ENCODE measurements at regions not wholly inside any gene's neighbourhood (a gene's known extent, or its start where the extent isn't known, plus 50 kb on each side); places are given as distances from the start of the nearest gene placed in this dataset.

DNA sequence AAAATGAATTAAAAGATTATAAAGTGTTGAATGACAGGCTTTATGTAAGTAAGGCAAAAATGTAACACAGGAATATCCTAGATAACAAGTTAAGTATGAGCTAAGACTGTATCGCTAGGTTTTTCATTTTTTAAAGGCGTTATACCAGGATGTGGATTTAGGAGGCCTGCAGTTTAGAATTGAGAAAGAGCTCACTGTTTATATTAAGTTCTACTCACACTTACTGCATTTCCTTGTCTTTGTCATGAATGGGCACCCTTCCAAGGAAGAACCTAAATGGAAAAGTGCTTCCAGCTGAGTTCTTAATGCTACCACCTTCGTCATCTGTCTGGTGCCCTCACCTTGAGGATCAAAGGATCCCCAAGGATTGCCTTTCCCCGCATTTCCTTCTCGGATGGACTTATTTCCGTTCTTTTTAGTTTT is 148.7 kb downstream of the SOX4 start:
- intact Hi-C loops (cut with micrococcal nuclease; ENCODE audit: unreplicated experiment), result no loop called here
- ChIA-PET CTCF (ENCODE audit: unreplicated experiment) (no interaction called here), POLR2A (interaction anchor here (1.1 to 1.4 kb wide), 2 partner anchors 10 to 148 kb away, joined by 3 to 4 read pairs; no protein-coding TSS in a partner anchor)
- Histone ChIP-seq H3K4me1 (ENCODE audit: insufficient read depth, low read length, poor library complexity, severe bottlenecking) (no peaks in the 10 kb centered on the region), H3K4me2 (ENCODE audit: low read length) (no peak overlapping the region), H3K27ac (ENCODE audit: low read depth, low read length, poor library complexity, severe bottlenecking) (no peak overlapping the region), H3K4me3 (ENCODE audit: low read depth, low read length, poor library complexity, severe bottlenecking) (no peak overlapping the region), H3K79me2 (ENCODE audit: insufficient read depth, low read depth, low read length) (no peaks in the 10 kb centered on the region), H4K20me1 (ENCODE audit: insufficient read depth, low read length) (no peaks in the 10 kb centered on the region), H2AFZ (ENCODE audit: low read length) (no peak overlapping the region), H3K36me3 (ENCODE audit: insufficient read depth, low read length) (no peaks in the 10 kb centered on the region), H3K9me3 (ENCODE audit: low read length) (no peaks in the 10 kb centered on the region), H3K9me2 (ENCODE audit: insufficient read depth, low read length) (no peaks in the 10 kb centered on the region)
- no peak for DNase-seq (ENCODE audit: low spot score)
- TF ChIP-seq EZH2phosphoT487 (IDR thresholded peaks at IDR 0.05; ENCODE audit: borderline replicate concordance, low read depth, low read length), result no peak
- no TSS peak for BruUV-seq (replicated peaks)

DNA sequence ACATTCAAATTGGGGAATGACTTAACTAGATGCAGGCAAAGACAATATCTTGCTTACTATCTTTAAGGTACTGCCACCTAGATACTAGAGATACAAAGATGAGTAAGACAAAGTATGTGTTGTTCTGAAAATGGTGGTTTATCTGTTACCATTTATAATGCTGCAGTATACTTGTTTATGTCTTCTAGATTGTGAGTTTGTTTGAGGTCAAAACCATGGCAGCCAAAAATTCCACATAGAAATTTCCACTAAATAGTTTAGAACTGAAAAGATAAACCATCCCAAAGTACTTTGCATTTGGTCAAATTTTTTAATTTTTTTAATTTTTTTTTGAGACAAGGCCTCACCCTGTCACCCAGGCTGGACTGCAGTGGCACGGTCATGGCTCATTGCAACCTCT is 150.8 kb downstream of the SOX4 start:
- Histone ChIP-seq H3K36me3 (ENCODE audit: insufficient read depth, low read length) (no peaks in the 10 kb centered on the region), H3K79me2 (ENCODE audit: insufficient read depth, low read depth, low read length) (no peaks in the 10 kb centered on the region), H3K4me3 (ENCODE audit: low read depth, low read length, poor library complexity, severe bottlenecking) (no peak overlapping the region), H3K9me2 (ENCODE audit: insufficient read depth, low read length) (no peaks in the 10 kb centered on the region), H3K27ac (ENCODE audit: low read depth, low read length, poor library complexity, severe bottlenecking) (no peak overlapping the region), H3K4me1 (ENCODE audit: insufficient read depth, low read length, poor library complexity, severe bottlenecking) (no peaks in the 10 kb centered on the region), H3K9me3 (ENCODE audit: low read length) (no peaks in the 10 kb centered on the region), H2AFZ (ENCODE audit: low read length) (no peak overlapping the region), H4K20me1 (ENCODE audit: insufficient read depth, low read length) (no peaks in the 10 kb centered on the region), H3K4me2 (ENCODE audit: low read length) (no peak overlapping the region)
- CTCF ChIA-PET (ENCODE audit: unreplicated experiment), result no interaction called here
- no peak for TF ChIP-seq EZH2phosphoT487 (IDR thresholded peaks at IDR 0.05; ENCODE audit: borderline replicate concordance, low read depth, low read length)
- TF ChIP-seq, protein P1, sequence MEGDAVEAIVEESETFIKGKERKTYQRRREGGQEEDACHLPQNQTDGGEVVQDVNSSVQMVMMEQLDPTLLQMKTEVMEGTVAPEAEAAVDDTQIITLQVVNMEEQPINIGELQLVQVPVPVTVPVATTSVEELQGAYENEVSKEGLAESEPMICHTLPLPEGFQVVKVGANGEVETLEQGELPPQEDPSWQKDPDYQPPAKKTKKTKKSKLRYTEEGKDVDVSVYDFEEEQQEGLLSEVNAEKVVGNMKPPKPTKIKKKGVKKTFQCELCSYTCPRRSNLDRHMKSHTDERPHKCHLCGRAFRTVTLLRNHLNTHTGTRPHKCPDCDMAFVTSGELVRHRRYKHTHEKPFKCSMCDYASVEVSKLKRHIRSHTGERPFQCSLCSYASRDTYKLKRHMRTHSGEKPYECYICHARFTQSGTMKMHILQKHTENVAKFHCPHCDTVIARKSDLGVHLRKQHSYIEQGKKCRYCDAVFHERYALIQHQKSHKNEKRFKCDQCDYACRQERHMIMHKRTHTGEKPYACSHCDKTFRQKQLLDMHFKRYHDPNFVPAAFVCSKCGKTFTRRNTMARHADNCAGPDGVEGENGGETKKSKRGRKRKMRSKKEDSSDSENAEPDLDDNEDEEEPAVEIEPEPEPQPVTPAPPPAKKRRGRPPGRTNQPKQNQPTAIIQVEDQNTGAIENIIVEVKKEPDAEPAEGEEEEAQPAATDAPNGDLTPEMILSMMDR (conservative IDR thresholded peaks at IDR 0.05; ENCODE audit: low read length), result no peak
- BruUV-seq (replicated peaks), result no TSS peak
- intact Hi-C loops (cut with micrococcal nuclease; ENCODE audit: unreplicated experiment), result no loop called here
- no peak for DNase-seq (ENCODE audit: low spot score)
- POLR2A ChIA-PET, result interaction anchor here (0.6 kb wide), 1 partner anchor 959 kb away, joined by 3 read pairs; no protein-coding TSS in a partner anchor

DNA sequence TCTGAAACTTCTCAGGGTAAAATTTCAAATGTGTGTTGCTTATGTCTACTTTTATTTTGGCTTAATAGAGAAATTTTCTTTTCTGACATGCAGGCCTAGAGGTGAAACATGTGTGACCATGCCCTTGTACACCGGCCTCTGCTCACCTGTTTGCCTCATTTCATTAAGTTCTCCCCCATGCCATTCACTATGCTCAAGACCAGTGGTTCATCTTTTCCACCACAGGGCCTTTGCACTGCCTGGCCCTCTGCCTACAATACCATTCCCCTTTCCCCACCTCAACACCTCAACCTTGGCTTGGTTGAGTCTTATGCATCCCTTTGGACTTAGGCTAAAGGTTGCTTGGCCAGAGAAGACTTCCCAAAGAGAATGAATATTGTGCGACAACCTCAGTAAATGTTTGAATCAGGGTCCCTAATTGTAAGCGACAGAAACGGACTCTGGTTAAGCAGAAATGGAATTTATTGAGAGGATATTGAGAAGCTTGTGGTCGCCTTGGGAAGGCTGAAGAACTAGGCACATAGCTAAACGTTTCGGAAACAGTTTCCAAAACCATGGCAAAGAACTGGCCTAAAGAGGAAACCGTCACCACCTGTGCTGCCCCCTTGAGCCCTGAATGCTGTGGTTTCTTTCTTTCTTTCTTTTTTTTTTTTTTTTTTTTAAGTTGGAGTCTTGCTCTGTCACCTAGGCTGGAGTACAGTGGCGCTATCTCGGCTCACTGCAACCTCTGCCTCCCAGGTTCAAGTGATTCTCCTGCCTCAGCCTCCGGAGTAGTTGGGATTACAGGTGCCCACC is 152.2 kb downstream of the SOX4 start:
- Histone ChIP-seq H2AFZ (ENCODE audit: low read length) (no peak overlapping the region), H3K4me3 (ENCODE audit: low read depth, low read length, poor library complexity, severe bottlenecking) (no peak overlapping the region), H4K20me1 (ENCODE audit: insufficient read depth, low read length) (no peaks in the 10 kb centered on the region), H3K9me2 (ENCODE audit: insufficient read depth, low read length) (no peaks in the 10 kb centered on the region), H3K36me3 (ENCODE audit: insufficient read depth, low read length) (no peaks in the 10 kb centered on the region), H3K4me1 (ENCODE audit: insufficient read depth, low read length, poor library complexity, severe bottlenecking) (no peaks in the 10 kb centered on the region), H3K27ac (ENCODE audit: low read depth, low read length, poor library complexity, severe bottlenecking) (no peak overlapping the region), H3K4me2 (ENCODE audit: low read length) (no peak overlapping the region), H3K9me3 (ENCODE audit: low read length) (no peaks in the 10 kb centered on the region), H3K79me2 (ENCODE audit: insufficient read depth, low read depth, low read length) (no peaks in the 10 kb centered on the region)
- TF ChIP-seq, protein P1 (conservative IDR thresholded peaks at IDR 0.05; ENCODE audit: low read length), result no peak
- TF ChIP-seq EZH2phosphoT487 (IDR thresholded peaks at IDR 0.05; ENCODE audit: borderline replicate concordance, low read depth, low read length), result no peak
- intact Hi-C loops (cut with micrococcal nuclease; ENCODE audit: unreplicated experiment), result no loop called here
- ChIA-PET POLR2A (interaction anchor here (0.6 to 2.4 kb wide), 3 partner anchors 14 to 80 kb away, joined by 3 to 6 read pairs (median 3); no protein-coding TSS in a partner anchor), CTCF (ENCODE audit: unreplicated experiment) (no interaction called here)
- peak; percentile 18 for DNase-seq (ENCODE audit: low spot score)
- BruUV-seq (replicated peaks), result no TSS peak
